ENCODE measurements at regions not wholly inside any gene's neighbourhood (a gene's known extent, or its start where the extent isn't known, plus 50 kb on each side); places are given as distances from the start of the nearest gene placed in this dataset.

DNA sequence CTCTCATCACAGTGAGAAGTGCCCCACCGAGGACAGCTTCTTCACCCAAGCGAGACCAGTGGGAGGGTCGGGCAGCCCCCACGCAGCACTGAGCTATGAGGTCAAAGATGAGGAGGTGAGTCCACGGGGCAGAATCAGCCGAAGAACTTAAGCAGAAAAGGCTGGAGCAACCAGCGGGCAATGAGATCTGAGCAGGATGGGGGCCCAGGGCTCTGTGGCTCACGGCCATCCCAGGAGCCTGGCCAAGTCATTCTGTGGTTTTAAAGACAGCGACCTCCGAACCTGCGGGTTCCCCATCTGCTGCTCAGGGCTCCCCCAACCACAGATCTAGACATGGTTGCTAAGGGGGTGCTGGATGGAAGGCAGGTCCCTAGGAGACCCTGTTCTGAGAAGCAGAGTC, 202.6 kb downstream of the RBFOX3 start:
- no peak for DNase-seq (ENCODE audit: insufficient read length, low spot score)
- FAIRE-seq, result no peak

DNA sequence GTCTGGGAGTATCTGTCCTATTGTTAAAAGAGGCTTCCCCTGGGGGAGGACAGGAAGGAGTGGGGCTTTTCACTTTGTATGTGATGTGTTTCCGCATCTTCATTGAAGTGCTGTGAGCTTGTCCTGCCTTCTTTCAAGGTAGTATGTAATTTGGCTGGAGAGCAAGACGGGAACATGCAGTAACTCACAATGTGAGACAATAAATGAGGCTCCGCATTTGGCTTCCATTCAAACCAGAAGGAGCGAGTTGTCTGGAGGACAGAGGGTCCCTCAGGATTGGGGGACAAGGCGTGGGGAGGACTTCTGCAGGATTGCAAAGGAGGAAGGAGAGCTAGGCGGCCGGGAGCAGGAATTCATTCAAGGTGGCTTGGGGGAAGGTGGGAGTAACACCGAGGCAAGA, 203.5 kb downstream of the RBFOX3 start:
- DNase-seq (ENCODE audit: insufficient read length, low spot score) (no peak), FAIRE-seq (no peak)

DNA sequence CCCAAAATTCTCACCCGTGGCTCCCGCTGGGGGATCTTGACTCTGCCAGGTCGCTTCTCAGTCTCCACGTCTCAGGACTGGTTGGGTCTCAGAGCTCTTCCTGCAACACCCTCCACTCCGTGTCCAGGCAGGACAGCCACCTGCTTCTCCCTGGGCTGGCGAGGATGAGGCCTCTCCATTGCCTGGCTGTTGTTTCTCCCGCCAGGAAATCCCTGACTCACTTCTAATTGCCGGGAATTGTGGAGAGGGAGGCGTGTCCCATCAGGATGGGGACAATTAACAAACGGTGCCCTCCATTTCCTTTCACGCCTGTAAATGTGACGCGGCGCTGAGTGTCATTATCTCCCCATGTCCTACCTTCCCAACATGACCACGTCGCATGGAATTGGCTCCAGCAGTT, 204.5 kb downstream of the RBFOX3 start:
- FAIRE-seq (no peak), DNase-seq (ENCODE audit: insufficient read length, low spot score) (no peak)

DNA sequence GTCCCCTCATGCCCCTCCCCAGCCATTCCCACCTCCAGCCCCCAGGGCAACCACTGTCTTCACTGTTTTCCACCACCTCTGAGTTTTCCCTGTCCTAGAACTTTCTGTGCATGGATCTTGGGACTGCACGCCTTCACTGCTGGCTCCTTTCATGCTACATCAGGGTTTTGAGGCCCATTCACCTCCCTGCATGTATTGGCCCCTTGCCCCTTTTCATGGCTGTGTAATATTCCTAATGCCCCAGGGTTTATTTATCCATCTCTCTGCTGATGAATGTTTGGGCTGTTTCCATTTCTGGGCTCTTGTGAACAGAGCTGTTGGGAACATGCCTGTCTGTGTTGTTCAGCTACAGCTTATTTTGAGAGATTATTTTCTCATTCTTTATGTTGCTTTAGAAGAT, 205.0 kb downstream of the RBFOX3 start:
- DNase-seq (ENCODE audit: insufficient read length, low spot score) (no peak), FAIRE-seq (no peak)

DNA sequence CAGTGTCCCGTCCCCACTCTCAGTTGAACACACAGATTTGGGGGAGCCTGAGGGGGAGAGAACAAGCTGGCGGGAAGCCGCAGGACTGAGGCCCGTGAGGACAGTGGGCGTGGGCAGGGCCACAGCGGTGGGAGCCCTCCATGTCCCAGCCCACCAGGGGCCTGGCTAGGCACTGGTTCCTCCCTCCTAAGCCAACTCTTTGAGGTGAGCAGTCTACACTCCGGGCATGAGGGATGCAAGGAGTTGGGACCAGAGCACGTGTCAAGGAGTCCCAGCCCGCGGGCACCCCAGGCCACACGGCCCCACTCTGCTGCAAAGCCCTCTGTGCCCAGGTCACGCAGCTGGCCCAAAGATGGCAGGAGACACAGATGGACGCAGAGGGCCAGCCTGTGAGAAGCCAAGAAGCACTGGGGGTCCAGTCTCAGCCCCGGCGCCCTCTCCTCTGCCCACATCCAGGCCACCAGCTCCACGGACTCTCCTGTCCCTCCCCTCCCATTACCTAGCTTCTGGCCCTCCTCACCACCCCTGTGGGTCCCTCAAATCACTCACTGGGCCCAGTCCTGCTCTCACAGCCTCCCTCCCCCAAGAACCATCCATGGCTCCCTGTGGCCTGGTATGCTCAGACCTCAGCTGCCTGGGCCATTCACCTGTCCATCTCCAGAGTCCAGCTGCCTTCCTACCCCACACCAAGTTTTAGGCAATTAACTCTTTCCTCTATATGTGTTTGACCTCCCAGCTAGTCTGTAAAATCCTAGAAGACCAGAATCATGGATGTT, 206.5 kb downstream of the RBFOX3 start:
- DNase-seq (ENCODE audit: insufficient read length, low spot score), result no peak
- no peak for FAIRE-seq

DNA sequence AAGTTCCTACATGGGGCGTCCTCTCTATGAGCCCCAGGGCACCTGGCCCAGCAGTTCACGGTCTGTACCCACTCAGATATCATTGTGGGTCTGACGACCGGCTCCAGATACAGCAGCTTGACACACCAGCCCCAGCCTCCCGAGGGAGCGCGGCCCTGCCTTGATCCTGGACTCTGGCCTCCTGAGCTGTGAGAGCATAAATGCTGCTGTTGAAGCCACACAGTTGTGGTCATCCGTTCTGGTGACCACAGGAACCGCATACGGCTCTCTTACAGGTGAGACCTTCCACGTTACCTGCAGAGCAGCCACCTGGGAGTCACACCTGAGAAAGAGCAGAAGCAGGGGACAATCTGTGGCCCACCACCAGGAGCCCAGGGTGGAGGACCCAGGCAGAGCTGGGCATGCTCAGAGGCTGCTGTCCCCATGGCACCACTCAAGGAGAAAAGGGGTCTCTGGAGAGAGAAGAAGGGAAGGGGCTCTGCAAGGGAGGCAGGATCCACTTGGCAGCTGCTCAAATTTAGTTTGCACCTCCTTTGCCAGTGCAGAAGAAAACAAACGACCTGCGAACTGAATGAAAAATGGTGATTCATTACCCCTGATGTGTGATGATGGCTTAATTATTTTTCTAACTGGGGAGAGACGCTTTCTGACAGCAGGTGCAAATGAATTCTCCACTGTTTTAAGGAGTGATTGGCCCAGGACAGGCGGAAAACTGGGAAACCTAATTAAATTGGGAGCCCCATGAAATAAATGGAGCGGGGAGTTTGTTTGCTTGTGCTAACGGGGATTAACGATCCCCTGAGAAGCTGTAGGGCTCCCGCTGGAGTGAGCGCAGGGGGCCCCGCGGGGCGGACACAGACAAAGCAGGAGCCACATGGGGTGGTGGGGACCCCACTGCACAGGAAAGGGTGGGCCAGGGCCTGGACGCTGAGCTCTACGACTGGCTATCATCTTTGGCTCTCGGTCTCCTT, 208.9 kb downstream of the RBFOX3 start:
- DNase-seq (ENCODE audit: insufficient read length, low spot score) (no peak), FAIRE-seq (no peak)

DNA sequence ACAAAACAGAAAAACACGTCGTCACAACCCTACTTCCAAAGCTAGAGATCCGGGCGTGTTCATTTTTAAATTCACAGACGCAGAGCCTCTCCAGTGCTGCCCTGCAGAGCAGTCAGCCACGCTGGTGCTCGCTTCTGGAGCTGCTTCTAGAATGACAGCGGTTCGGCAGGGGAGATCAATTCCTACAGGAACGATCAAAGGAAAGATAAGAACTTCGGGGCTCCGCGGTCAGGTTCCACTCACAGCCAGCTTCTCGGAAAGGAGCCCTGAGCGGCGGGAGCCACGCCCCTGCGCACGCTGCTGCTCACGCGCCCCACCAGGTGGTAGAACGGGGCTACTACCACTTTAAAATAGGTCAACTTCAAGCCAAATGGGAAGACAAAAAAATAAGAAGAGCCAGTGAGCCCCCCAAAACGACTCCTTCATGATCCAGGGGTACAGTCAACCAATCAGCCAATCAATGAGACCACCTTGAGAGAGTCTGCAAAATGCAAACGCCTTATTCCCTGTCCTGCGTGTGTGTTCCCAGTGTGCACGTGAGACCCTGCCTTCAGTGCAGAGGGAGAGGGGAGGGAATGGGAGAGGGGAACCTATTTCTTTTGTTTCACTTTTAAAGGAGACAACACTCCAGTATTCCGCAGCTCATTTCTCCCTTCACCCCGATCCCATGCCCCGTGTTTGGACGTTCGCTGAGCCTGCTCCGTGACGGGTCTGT, 209.7 kb downstream of the RBFOX3 start:
- peak; percentile 79 for FAIRE-seq
- DNase-seq (ENCODE audit: insufficient read length, low spot score), result peak; percentile 89

DNA sequence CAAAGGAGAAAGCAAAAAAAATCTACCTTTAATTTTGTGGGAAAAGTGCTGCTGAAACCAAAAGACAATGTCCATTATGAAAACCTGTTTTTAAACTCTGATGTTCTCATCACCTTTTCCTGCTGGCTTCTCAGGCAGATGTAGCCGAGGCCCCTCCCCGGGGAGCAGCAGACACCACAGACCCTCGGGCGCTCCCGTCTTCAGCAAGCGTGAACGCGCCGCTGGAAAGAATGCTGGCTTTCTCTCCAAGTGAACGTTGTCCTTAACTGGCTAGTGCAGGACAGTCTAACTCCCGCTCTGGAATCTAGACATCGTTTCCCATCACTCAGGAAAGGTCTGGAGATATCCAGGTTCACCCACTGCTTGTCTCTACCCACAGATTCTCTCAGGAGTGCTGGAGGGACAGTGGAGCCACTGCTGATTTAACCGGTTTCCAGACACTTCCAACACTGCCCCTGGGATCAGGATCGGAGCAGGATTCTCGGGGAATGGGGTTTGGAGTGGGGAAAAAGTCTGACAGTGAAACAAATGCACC, 211.2 kb downstream of the RBFOX3 start:
- no peak for FAIRE-seq
- DNase-seq (ENCODE audit: insufficient read length, low spot score), result no peak

DNA sequence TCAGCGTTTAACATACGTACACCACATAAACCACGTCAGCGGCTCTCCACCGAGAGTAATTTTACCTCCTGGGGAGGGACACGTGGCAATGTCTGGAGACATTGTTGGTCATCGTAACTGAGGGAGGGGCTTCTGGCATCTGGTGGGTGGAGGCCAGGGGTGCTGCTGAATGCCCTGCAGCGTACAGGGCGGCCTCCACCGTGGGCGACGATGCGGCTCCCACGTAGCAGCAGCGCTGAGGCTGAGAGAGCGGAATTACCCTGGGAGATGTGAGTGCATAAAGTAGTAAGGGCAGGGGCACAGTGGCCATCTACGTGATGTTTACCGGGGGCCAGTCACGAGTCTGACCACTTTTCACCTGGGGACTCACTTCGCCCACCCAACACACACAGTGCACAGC, 212.4 kb downstream of the RBFOX3 start:
- DNase-seq (ENCODE audit: insufficient read length, low spot score) (no peak), FAIRE-seq (no peak)

DNA sequence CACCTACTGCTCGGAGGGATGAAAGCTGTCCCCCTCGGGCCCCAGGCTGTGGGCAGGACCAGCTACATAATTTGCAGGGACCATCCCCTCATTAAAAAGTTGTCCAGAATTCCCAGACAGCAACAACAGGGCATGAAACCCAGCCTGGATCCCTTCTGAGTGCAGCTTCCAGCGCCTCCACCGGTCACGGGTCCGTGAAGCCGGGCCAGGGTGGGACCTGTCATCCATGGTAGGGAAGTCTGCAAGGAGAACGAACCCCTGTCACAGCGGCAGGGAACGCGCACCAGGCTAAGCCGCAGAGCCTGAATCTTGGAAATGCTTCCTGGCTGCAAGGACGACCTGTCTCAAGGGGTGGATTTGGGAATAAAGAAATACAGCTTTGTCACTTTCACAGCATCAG, 214.2 kb downstream of the RBFOX3 start:
- DNase-seq (ENCODE audit: insufficient read length, low spot score), result no peak
- no peak for FAIRE-seq

DNA sequence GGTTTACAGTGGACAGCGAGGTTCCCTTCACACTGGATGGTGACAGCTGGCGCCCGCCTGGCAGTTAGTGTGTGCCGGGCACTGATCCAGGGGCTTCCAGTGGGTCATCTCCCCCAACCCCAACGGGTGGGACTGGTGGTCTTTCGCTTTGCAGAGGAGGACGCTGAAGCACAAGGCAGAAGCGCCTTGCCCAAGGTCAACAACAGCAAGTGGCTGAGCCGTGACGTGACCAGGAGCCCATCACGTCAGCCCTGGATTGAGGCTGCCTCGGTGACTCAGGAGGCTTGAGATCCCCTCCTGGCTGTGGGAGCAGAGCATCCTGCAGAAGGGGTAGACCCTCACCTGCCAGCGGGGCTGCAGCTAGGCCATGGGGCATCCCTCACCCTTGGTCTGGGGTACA, 215.3 kb downstream of the RBFOX3 start:
- FAIRE-seq (no peak), DNase-seq (ENCODE audit: insufficient read length, low spot score) (no peak)

DNA sequence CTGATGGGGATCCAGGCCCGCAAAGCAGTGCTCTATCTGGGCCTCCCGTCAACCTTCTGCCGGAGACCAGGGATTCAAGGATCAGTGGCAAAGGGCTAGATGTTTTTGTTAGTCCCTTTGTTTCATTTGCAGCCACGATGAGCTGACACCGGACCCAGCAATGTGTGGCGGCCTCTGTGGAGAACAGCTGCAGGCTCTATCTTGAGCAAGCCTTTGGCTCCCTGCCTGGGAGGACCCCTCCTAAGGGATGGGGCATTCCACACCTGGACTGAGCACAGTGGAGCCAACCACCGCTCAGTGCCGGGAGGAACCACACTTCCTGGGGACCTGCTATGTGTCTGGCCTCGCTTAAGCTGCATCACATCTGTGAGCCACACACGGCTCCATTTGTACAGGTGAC, 215.8 kb downstream of the RBFOX3 start:
- no peak for FAIRE-seq

DNA sequence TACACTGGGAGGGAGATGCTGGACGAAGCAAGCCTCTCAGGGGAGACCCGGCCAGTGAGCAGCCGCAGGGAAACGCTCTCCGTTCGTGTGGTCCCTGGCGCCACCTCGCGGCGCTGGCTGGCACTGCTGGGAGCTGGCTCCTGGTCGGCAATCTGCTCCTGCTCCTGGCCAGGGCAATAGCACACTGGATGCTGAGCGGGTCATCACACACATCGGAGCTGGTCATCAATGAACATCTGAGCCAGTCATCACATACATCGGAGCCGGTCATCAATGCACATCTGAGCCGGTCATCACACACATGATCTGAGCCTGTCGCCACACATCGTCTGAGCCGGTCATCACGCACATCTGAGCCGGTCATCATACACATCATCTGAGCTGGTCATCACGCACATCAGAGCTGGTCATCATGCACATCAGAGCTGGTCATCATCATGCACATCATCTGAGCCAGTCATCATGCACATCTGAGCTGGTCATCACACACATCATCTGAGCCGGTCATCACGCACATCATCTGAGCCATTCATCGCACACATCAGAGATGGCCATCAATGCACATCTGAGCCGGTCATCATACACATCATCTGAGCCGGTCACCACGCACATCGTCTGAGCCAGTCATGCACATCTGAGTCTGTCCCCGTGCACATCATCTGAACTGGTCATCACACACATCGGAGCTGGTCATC, 217.3 kb downstream of the RBFOX3 start:
- DNase-seq (ENCODE audit: insufficient read length, low spot score) (peak; percentile 81), FAIRE-seq (no peak)

More for the DNA sequence above, 215.8 kb downstream of the RBFOX3 start:
- DNase-seq (ENCODE audit: insufficient read length, low spot score), result no peak

DNA sequence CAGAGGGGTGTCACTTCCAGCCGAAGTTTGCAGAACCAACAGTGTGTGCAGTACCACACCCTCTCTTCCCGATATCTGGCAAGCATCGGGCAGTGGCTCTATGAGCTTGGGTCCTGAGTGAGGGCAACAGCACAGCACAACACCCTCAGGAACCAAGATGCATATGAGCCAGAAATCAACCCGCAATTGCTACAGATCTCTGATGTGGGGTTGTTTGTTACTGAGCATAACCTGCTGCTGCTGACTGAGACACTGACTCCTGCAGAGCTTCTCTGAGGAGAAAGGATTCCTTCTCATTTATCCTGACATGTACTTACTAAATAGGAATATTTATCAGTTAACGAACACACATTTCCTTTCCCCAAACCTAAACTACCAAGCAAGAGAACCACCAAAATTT, 218.3 kb downstream of the RBFOX3 start:
- DNase-seq (ENCODE audit: insufficient read length, low spot score) (no peak), FAIRE-seq (no peak)

DNA sequence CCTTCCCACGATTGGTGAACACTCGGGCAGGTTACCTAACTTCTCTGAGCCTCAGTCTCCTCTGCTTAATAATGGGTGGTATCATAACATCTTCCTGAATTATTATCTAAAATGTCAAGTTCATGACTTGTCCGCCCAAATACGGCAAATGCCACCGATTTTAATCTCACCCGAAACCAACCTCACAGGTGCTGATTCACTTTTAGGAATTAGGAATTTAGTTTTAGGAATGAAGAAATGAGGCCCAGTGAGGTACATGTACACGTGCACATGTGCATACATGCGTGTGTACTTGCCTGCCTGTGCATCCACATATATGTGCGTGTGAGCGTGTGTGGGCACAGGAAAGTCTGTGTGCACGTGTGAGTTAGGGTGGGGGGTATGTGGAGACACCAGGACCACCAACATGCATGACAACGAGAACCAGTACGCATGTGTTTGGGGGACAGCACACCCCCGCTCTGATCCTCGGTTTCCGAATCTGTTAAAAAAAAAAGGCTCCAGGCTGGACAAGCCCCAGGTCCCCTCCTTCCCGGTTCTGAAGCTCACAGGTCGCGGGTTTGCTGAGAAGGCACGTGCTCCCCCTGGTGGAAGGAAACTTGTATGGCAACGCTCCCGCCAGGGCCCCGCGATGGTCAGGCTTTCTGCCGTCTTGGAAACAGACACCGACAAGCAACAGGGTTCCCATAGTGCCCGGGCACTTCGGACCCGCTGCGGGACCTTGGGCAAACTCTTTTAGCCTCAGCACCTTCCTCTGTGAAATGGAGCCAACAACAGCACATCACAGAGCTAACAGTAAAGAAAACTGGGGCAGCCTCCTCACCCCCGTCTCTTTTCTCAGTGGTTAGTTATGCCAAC, 219.2 kb downstream of the RBFOX3 start:
- peak; percentile 72 for DNase-seq (ENCODE audit: insufficient read length, low spot score)
- FAIRE-seq, result peak; percentile 73

DNA sequence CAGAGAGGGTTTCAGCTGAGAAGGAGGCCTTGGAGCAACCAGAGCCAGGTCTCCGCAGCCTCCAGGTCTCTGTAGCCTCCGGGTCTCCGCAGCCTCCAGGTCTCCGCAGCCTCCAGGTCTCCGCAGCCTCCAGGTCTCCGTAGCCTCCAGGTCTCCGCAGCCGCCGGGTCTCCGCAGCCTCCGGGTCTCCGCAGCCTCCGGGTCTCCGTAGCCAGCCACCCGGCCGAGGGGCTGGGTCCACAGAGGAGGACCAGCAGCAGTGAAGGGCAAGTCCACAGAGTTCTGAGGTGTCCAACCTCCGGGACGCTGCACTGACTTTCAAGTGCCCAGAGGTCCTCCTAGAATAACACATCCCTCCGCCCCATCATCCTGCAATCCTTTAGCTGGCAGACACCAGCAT, 221.0 kb downstream of the RBFOX3 start:
- DNase-seq (ENCODE audit: insufficient read length, low spot score) (no peak), FAIRE-seq (no peak)

DNA sequence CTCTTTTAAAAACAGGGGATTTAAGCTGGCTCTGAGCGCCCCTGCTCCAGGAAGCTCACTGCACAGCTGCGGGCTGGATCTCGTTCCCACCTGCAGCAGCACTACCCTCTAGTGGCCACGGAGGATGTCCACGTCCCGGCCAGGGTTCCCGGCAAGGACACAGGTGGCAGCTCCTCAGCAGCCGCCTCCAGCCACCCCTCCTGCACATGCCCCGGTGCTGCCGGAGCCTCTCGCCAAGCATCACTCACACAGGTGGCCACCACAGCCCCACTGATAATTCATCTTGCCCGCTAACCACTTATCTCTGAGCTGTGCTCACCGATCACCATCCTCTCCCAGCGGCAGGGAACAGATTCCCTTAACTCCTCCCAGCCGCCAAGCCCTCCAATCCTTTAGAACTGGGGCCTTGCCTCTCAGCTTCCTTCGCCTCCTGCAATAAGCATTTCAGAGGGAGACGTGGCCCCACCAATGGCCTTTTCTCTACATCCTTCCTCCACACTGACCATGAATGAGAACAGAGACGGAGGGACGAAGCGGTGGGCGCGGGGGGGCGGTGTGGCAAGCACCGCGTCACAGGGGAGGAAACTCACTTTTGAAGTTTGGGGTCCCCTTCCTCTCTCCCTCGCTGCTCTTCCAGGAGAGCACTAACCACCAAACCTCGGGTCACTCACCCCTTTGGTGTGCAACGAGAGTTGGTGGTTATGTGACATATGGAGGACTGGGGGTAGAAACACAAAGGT, 222.1 kb downstream of the RBFOX3 start:
- peak; percentile 53 for DNase-seq (ENCODE audit: insufficient read length, low spot score)
- no peak for FAIRE-seq

DNA sequence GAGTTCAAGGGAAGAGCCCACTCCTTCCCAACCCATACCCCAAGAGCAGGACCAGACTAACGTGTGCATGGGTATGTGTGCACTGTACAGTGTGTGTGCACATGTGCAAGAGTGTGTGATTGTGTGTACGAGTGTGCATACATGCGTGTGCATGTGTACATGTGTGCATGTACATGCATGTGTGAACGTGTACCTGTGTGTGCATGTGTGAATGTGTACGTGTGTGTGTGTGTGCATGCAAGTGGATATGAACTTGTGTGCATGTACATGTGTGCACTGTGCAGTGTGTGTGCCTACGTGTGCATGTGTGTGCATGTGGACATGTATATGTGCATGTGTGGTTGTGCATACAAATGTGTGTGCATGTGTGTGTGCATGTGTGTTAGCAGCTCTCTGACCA, 223.1 kb downstream of the RBFOX3 start:
- no peak for FAIRE-seq

More for the DNA sequence above, 223.1 kb downstream of the RBFOX3 start:
- DNase-seq (ENCODE audit: insufficient read length, low spot score), result no peak

Measured in GM19239 (cell line).